HepG2 (cell line): ENCODE measurements at regions not wholly inside any gene's neighbourhood (a gene's known extent, or its start where the extent isn't known, plus 50 kb on each side); places are given as distances from the start of the nearest gene placed in this dataset.

Experiments
- ATAC-seq: fragments of 200-7000 bp; cut with Tn5 transposase; 3 replicates; pipeline ENCODE4 v1.9.1; 2020; ENCODE audit warnings: mild to moderate bottlenecking, moderate library complexity
- BruUV-seq: library from RNA; stranded (reverse); fragments of 400-500 nt; replicated peaks from 2 replicates; lab custom pipeline; 2021; lab: Mats Ljungman, UMichigan
- CTCF ChIA-PET: fragments of 300-600 bp; formaldehyde crosslinking; extraction: SDS; loops from one replicate; lab custom pipeline; 2021; ENCODE audit warnings: low total read pairs, inconsistent platforms, low intra/inter-chr PET ratio; lab: Yijun Ruan, JAX
- POLR2A ChIA-PET: fragments of 350-600 bp; sonication (Branson Sonifier 250); formaldehyde crosslinking; loops from one replicate; lab custom pipeline; 2020; ENCODE audit warnings: antibody characterized with exemption, inconsistent platforms; lab: Yijun Ruan, JAX
- DNase-seq: peaks from one replicate; pipeline ENCODE4 v3.0.0-alpha.2; 2015; ENCODE audit warnings: low spot score
- FAIRE-seq: peaks from 3 replicates; lab custom pipeline; 2011; peaks lifted over from hg19 to GRCh38; lab: Jason Lieb, UNC
- H2AFZ ChIP-seq: one replicate; pipeline ENCODE4 v1.6.1; 2011; ENCODE audit warnings: low read length, inconsistent platforms
- H3K27ac ChIP-seq: fragments of 300-600 bp; 3 replicates; pipeline ENCODE4 v1.8.0; 2011; ENCODE audit warnings: mixed run types, mild to moderate bottlenecking, mixed read lengths, low read length, inconsistent platforms; ENCODE audit not compliant: insufficient read depth; ENCODE audit errors: extremely low read length
- H3K27me3 ChIP-seq, 2 experiments: fragments of 200-600 bp in 1 of 2; 2 replicates in 1 of 2; 3 replicates in 1 of 2; pipeline versions ENCODE4 v1.6.0 to v1.8.0; 2011; ENCODE audit warnings: low read length in 2 of 2, mild to moderate bottlenecking in 2 of 2, moderate library complexity in 2 of 2, inconsistent platforms in 1 of 2; ENCODE audit not compliant: insufficient read depth in 2 of 2, control insufficient read depth in 1 of 2
- H3K36me3 ChIP-seq, 2 experiments: fragments of 200-600 bp in 1 of 2; replicated peaks in 1 of 2; 2 replicates in 1 of 2; 3 replicates in 1 of 2; pipeline versions ENCODE4 v1.5.1 to v1.8.0; 2011; ENCODE audit warnings: low read length in 2 of 2, inconsistent platforms in 1 of 2; ENCODE audit not compliant: insufficient read depth in 2 of 2, control insufficient read depth in 1 of 2
- H3K4me1 ChIP-seq: 2 replicates; pipeline ENCODE4 v1.5.1; 2012; ENCODE audit warnings: low read length, inconsistent platforms; ENCODE audit not compliant: insufficient read depth
- H3K4me2 ChIP-seq: 2 replicates; pipeline ENCODE4 v1.6.0; 2011; ENCODE audit warnings: low read depth, low read length, inconsistent platforms
- H3K4me3 ChIP-seq, 3 experiments: fragments of 200-600 bp in 1 of 3; sonication (generic), shearing (Covaris generic) in 1 of 3; replicated peaks in 1 of 3; 2 replicates each; pipeline ENCODE4 v1.5.1; 2011 to 2016; ENCODE audit warnings: low read length in 3 of 3, inconsistent platforms in 2 of 3, low read depth in 2 of 3, mild to moderate bottlenecking in 2 of 3, control low read depth in 1 of 3, mixed read lengths in 1 of 3; ENCODE audit not compliant: insufficient read depth in 1 of 3
- H3K79me2 ChIP-seq: one replicate; pipeline ENCODE4 v1.6.1; 2011; ENCODE audit warnings: low read length, inconsistent platforms; ENCODE audit not compliant: insufficient read depth
- H3K9ac ChIP-seq: 2 replicates; pipeline ENCODE4 v1.6.0; 2011; ENCODE audit warnings: mild to moderate bottlenecking, low read depth, low read length, inconsistent platforms; ENCODE audit not compliant: insufficient read depth
- H3K9me3 ChIP-seq: 2 replicates; pipeline ENCODE4 v1.5.1; 2012; ENCODE audit warnings: mild to moderate bottlenecking, low read length
- H4K20me1 ChIP-seq: 2 replicates; pipeline ENCODE4 v1.6.0; 2011; ENCODE audit warnings: inconsistent platforms, mild to moderate bottlenecking, low read length, moderate library complexity; ENCODE audit not compliant: insufficient read depth
- HDAC6 ChIP-seq: fragments of 200-600 bp; sonication (generic); IDR thresholded peaks from 2 replicates; pipeline ENCODE4 v1.7.0; 2017; ENCODE audit warnings: mild to moderate bottlenecking, antibody characterized with exemption, low read length, low read depth
- HES4 ChIP-seq: sonication (generic); formaldehyde crosslinking; IDR thresholded peaks from 2 replicates; pipeline ENCODE4 v1.9.0; 2021; ENCODE audit warnings: mild to moderate bottlenecking, missing genetic modification reagents, borderline replicate concordance
- MBD4 ChIP-seq: IDR thresholded peaks from 2 replicates; pipeline ENCODE4 v1.6.1; 2012; ENCODE audit warnings: low read length, inconsistent platforms, borderline replicate concordance
- MZF1 ChIP-seq: sonication (generic); formaldehyde crosslinking; IDR thresholded peaks from 2 replicates; pipeline ENCODE4 v1.8.1; 2023; ENCODE audit warnings: mild to moderate bottlenecking, missing genetic modification reagents, borderline replicate concordance
- NR3C1 ChIP-seq: sonication (generic); formaldehyde crosslinking; IDR thresholded peaks from 2 replicates; pipeline ENCODE4 v1.4.0; 2020; ENCODE audit warnings: missing genetic modification reagents
- RBM39 ChIP-seq: fragments of 200-400 bp; formaldehyde crosslinking; IDR thresholded peaks from one replicate; pipeline ENCODE4 v1.6.1; 2018; ENCODE audit warnings: antibody characterized with exemption, mild to moderate bottlenecking, low read depth, low read length; ENCODE audit not compliant: poor library complexity, severe bottlenecking
- SNAPC4 ChIP-seq: sonication (generic); formaldehyde crosslinking; IDR thresholded peaks from 2 replicates; pipeline ENCODE4 v1.4.0; 2020; ENCODE audit warnings: mild to moderate bottlenecking, missing genetic modification reagents
- ZBTB7B ChIP-seq: sonication (generic); formaldehyde crosslinking; IDR thresholded peaks from 2 replicates; pipeline ENCODE4 v1.4.0; 2020; ENCODE audit warnings: missing genetic modification reagents
- ZNF331 ChIP-seq: sonication (generic); formaldehyde crosslinking; IDR thresholded peaks from 2 replicates; pipeline ENCODE4 v1.4.0; 2020; ENCODE audit warnings: missing genetic modification reagents
- ZNF547 ChIP-seq: sonication (generic); formaldehyde crosslinking; IDR thresholded peaks from 2 replicates; pipeline ENCODE4 v1.5.1; 2020; ENCODE audit warnings: mild to moderate bottlenecking, missing genetic modification reagents
- ZNF605 ChIP-seq: sonication (generic); formaldehyde crosslinking; IDR thresholded peaks from 2 replicates; pipeline ENCODE4 v1.8.0; 2022; ENCODE audit warnings: mild to moderate bottlenecking, missing genetic modification reagents
- ZNF737 ChIP-seq: sonication (generic); formaldehyde crosslinking; IDR thresholded peaks from 2 replicates; pipeline ENCODE4 v1.5.0; 2020; ENCODE audit warnings: missing genetic modification reagents, mild to moderate bottlenecking, borderline replicate concordance
- ZNF775 ChIP-seq: sonication (generic); formaldehyde crosslinking; IDR thresholded peaks from 2 replicates; pipeline ENCODE4 v1.4.0; 2020; ENCODE audit warnings: missing genetic modification reagents, mild to moderate bottlenecking, moderate library complexity, borderline replicate concordance
- ZSCAN25 ChIP-seq: sonication (generic); formaldehyde crosslinking; IDR thresholded peaks from 2 replicates; pipeline ENCODE4 v1.8.0; 2022; ENCODE audit warnings: mild to moderate bottlenecking, missing genetic modification reagents
- WGBS: methylation state at CpG from one replicate; pipeline ENCODE4 v1.1.6; 2017; ENCODE audit warnings: low lambda C conversion rate; 5-methylcytosine and 5-hydroxymethylcytosine counted together
- in situ Hi-C: cut with HindIII; loops from 2 replicates; pipeline ENCODE4 v1.10.0; 2017; ENCODE audit warnings: low pct_unique_long_range_greater_than_20kb; ENCODE audit not compliant: extremely low pct_ligation_motif_present
- intact Hi-C: fragments of 100-400 bp; cut with micrococcal nuclease; formaldehyde crosslinking; loops from one replicate; pipeline ENCODE4 v1.10.0; 2022; ENCODE audit not compliant: unreplicated experiment
- TF ChIP-seq, protein P1 (sequence below): sonication (generic); formaldehyde crosslinking; IDR thresholded peaks from 2 replicates; pipeline ENCODE4 v1.5.1; 2020; ENCODE audit warnings: mild to moderate bottlenecking, missing genetic modification reagents, borderline replicate concordance
- TF ChIP-seq, protein P2 (sequence below): sonication (generic); formaldehyde crosslinking; IDR thresholded peaks from 2 replicates; pipeline ENCODE4 v1.5.0; 2020; ENCODE audit warnings: missing genetic modification reagents
- TF ChIP-seq, protein P3 (sequence below): sonication (generic); formaldehyde crosslinking; IDR thresholded peaks from 2 replicates; pipeline ENCODE4 v1.5.0; 2020; ENCODE audit warnings: missing genetic modification reagents

DNA sequence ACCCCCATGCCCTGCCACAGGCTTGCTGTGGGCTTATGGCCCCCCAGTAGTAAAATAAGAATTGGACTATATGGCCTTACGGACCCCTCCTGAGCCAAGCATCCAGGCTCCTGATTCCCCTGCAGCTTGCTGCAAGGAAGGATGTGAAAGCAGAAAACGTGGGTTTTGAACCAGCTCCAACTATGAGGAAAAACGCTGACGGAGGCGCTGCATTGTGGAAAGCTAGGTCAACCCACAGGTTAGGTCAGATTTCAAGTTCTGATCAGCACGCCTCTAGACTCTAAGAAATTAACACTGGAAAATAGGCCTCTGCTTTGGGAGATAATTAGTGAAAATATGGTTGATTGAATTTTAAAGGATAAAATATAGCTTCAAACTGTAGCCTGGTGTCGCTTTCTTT lies 195.4 kb upstream of the HES1 start:
- 76% methylated on average over 7 of the region's 7 CpGs for WGBS
- in situ Hi-C loops = no loop called here
- TF ChIP-seq ZNF737 (CRISPR knock-in tag) (no peak), ZSCAN25 (CRISPR knock-in tag) (no peak), ZNF331 (CRISPR knock-in tag) (no peak), ZNF775 (no peak), NR3C1 (CRISPR knock-in tag) (no peak), SNAPC4 (CRISPR knock-in tag) (no peak), ZNF605 (CRISPR knock-in tag) (no peak), MZF1 (no peak), ZBTB7B (CRISPR knock-in tag) (no peak), HDAC6 (no peak), ZNF547 (no peak), HES4 (CRISPR knock-in tag) (no peak), RBM39 (no peak), MBD4 (no peak)
- TF ChIP-seq, protein P1, sequence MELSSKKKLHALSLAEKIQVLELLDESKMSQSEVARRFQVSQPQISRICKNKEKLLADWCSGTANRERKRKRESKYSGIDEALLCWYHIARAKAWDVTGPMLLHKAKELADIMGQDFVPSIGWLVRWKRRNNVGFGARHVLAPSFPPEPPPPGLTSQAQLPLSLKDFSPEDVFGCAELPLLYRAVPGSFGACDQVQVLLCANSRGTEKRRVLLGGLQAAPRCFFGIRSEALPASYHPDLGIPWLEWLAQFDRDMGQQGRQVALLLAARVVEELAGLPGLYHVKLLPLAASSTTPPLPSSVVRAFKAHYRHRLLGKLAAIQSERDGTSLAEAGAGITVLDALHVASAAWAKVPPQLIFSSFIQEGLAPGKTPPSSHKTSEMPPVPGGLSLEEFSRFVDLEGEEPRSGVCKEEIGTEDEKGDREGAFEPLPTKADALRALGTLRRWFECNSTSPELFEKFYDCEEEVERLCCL (CRISPR knock-in tag) = no peak
- TF ChIP-seq, protein P2, sequence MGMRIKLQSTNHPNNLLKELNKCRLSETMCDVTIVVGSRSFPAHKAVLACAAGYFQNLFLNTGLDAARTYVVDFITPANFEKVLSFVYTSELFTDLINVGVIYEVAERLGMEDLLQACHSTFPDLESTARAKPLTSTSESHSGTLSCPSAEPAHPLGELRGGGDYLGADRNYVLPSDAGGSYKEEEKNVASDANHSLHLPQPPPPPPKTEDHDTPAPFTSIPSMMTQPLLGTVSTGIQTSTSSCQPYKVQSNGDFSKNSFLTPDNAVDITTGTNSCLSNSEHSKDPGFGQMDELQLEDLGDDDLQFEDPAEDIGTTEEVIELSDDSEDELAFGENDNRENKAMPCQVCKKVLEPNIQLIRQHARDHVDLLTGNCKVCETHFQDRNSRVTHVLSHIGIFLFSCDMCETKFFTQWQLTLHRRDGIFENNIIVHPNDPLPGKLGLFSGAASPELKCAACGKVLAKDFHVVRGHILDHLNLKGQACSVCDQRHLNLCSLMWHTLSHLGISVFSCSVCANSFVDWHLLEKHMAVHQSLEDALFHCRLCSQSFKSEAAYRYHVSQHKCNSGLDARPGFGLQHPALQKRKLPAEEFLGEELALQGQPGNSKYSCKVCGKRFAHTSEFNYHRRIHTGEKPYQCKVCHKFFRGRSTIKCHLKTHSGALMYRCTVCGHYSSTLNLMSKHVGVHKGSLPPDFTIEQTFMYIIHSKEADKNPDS (CRISPR knock-in tag) = no peak
- TF ChIP-seq, protein P3, sequence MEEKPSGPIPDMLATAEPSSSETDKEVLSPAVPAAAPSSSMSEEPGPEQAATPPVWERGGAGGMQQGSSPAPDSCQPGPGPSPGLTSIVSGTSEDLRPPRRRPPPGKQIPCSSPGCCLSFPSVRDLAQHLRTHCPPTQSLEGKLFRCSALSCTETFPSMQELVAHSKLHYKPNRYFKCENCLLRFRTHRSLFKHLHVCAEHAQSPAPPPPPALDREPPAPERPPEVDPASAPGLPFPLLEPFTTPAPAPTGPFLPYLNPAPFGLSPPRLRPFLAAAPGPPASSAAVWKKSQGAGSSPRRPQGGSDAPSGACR = no peak

More for the DNA sequence above, 195.4 kb upstream of the HES1 start:
- no peak overlapping the region for H3K9ac ChIP-seq
- H3K79me2 ChIP-seq = no peaks in the 10 kb centered on the region
- H3K4me2 ChIP-seq = no peak overlapping the region
- ChIA-PET POLR2A (no interaction called here), CTCF (no interaction called here)
- H3K4me3 ChIP-seq = no peak overlapping the region
- BruUV-seq = no TSS peak
- FAIRE-seq (no peak), ATAC-seq (no peak), DNase-seq (no peak)
- no peaks in the 10 kb centered on the region for H3K9me3 ChIP-seq
- H3K27ac ChIP-seq = no peak overlapping the region
- no peaks in the 10 kb centered on the region; a peak in 1 of 5 replicates for H3K27me3 ChIP-seq
- H2AFZ ChIP-seq = no peak overlapping the region
- peaks cover 17% of the 10 kb centered on the region for H3K4me1 ChIP-seq
- H3K36me3 ChIP-seq = no peaks in the 10 kb centered on the region
- H4K20me1 ChIP-seq = no peaks in the 10 kb centered on the region
- intact Hi-C loops = no loop called here
